ENCODE measurements at regions not wholly inside any gene's neighbourhood (a gene's known extent, or its start where the extent isn't known, plus 50 kb on each side); places are given as distances from the start of the nearest gene placed in this dataset.

GRCh38 chr4:100688368-100688767 is 170.5 kb upstream of the EMCN start:
- H3K79me2 ChIP-seq (ENCODE audit: insufficient read depth, low read length): no peaks in the 10 kb centered on the region
- no peak for DNase-seq
- no peak overlapping the region for H2BK5ac ChIP-seq (ENCODE audit: insufficient read length, low read length)
- no peak overlapping the region for H3K4me2 ChIP-seq (ENCODE audit: insufficient read depth, insufficient read length, low read length)
- H2AFZ ChIP-seq (ENCODE audit: low read length): no peak overlapping the region
- no peak overlapping the region for H2BK12ac ChIP-seq (ENCODE audit: insufficient read length, low read depth, low read length)
- H3K23me2 ChIP-seq (ENCODE audit: insufficient read length, low read depth, low read length, poor library complexity, severe bottlenecking): no peaks in the 10 kb centered on the region
- H3K14ac ChIP-seq (ENCODE audit: insufficient read depth, low read length): no peak overlapping the region
- H3K79me1 ChIP-seq (ENCODE audit: insufficient read depth, low read depth, low read length, poor library complexity, severe bottlenecking): no peaks in the 10 kb centered on the region
- H2BK15ac ChIP-seq (ENCODE audit: low read depth, low read length): no peak overlapping the region
- no peaks in the 10 kb centered on the region for H3K4me1 ChIP-seq (ENCODE audit: insufficient read depth, low read length)
- Mint-ChIP-seq H3K4me1 (no peaks in the 10 kb centered on the region; a peak in 1 of 4 replicates), H3K9me3 (peaks cover 0 to 4% of the 10 kb centered on the region in 2 experiments; a peak in 1 of 5 replicates), H3K4me3 (no peak overlapping the region), H3K36me3 (ENCODE audit: insufficient read depth in 1 of 3, low read depth in 3 of 3) (no peaks in the 10 kb centered on the region; a peak in 1 of 7 replicates), H3K27ac (no peak overlapping the region), H3K27me3 (ENCODE audit: low read depth) (no peaks in the 10 kb centered on the region)
- no peak overlapping the region for H3K4ac ChIP-seq (ENCODE audit: low read depth, low read length)
- no CpG with 5 or more reads among the region's 2 CpGs for WGBS (ENCODE audit: extremely low coverage, insufficient read length, low lambda C conversion rate)
- H4K5ac ChIP-seq (ENCODE audit: insufficient read length, low read depth, low read length): no peak overlapping the region
- no peak overlapping the region for H3K56ac ChIP-seq (ENCODE audit: insufficient read length, low read depth, low read length)
- TF ChIP-seq, protein P1, sequence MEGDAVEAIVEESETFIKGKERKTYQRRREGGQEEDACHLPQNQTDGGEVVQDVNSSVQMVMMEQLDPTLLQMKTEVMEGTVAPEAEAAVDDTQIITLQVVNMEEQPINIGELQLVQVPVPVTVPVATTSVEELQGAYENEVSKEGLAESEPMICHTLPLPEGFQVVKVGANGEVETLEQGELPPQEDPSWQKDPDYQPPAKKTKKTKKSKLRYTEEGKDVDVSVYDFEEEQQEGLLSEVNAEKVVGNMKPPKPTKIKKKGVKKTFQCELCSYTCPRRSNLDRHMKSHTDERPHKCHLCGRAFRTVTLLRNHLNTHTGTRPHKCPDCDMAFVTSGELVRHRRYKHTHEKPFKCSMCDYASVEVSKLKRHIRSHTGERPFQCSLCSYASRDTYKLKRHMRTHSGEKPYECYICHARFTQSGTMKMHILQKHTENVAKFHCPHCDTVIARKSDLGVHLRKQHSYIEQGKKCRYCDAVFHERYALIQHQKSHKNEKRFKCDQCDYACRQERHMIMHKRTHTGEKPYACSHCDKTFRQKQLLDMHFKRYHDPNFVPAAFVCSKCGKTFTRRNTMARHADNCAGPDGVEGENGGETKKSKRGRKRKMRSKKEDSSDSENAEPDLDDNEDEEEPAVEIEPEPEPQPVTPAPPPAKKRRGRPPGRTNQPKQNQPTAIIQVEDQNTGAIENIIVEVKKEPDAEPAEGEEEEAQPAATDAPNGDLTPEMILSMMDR (conservative IDR thresholded peaks at IDR 0.05): no peak
- no peaks in the 10 kb centered on the region for H3K27me3 ChIP-seq (ENCODE audit: insufficient read depth, low read length)
- H3K23ac ChIP-seq (ENCODE audit: insufficient read length, low read depth, low read length): no peak overlapping the region
- no peak overlapping the region for H3K18ac ChIP-seq (ENCODE audit: insufficient read length, low read depth, low read length)
- H3K9ac ChIP-seq (ENCODE audit: extremely low read depth, insufficient read length, low read length): no peak overlapping the region
- no peaks in the 10 kb centered on the region for H4K20me1 ChIP-seq (ENCODE audit: control insufficient read depth, insufficient read depth, insufficient read length)
- H3T11ph ChIP-seq (ENCODE audit: low read length): no peak overlapping the region
- H3K9me3 ChIP-seq (ENCODE audit: control insufficient read depth, low read depth, low read length): no peaks in the 10 kb centered on the region
- H2AK5ac ChIP-seq (ENCODE audit: insufficient read length, low read length): no peak overlapping the region
- H2BK120ac ChIP-seq (ENCODE audit: low read depth, low read length, poor library complexity, severe bottlenecking): no peak overlapping the region
- H4K91ac ChIP-seq (ENCODE audit: insufficient read length, low read depth, low read length): no peak overlapping the region
- H2BK20ac ChIP-seq (ENCODE audit: low read depth, low read length, poor library complexity, severe bottlenecking): no peak overlapping the region
- no peak overlapping the region for H3K27ac ChIP-seq (ENCODE audit: insufficient read length, low read depth, low read length)
- H4K8ac ChIP-seq (replicated peaks; ENCODE audit: insufficient read length, low read depth, low read length): no peak overlapping the region

All from H9 (cell line).